ACC112 (cell line): ENCODE measurements at regions not wholly inside any gene's neighbourhood (a gene's known extent, or its start where the extent isn't known, plus 50 kb on each side); places are given as distances from the start of the nearest gene placed in this dataset.

Source experiments
- H2AFZ ChIP-seq: fragments of 200-600 bp; sonication (generic); one replicate; pipeline ENCODE4 v1.6.0; 2017; ENCODE audit warnings: antibody characterized with exemption, low read length; ENCODE audit not compliant: unreplicated experiment
- H3K27ac ChIP-seq: fragments of 200-600 bp; sonication (generic); 2 replicates; pipeline ENCODE4 v1.5.1; 2014; ENCODE audit warnings: low read depth, mild to moderate bottlenecking, antibody characterized with exemption, low read length, moderate library complexity
- H3K27me3 ChIP-seq: fragments of 200-600 bp; sonication (generic); 2 replicates; pipeline ENCODE4 v1.6.1; 2014; ENCODE audit warnings: mild to moderate bottlenecking, antibody characterized with exemption, low read length, moderate library complexity, mixed read lengths; ENCODE audit not compliant: insufficient read depth
- H3K36me3 ChIP-seq: fragments of 200-600 bp; sonication (generic); 2 replicates; pipeline ENCODE4 v1.6.1; 2016; ENCODE audit warnings: mild to moderate bottlenecking, antibody characterized with exemption, low read length, moderate library complexity, mixed read lengths; ENCODE audit not compliant: insufficient read depth
- H3K4me1 ChIP-seq: fragments of 200-600 bp; sonication (generic); one replicate; pipeline ENCODE4 v1.6.1; 2016; ENCODE audit warnings: low read length, mixed read lengths; ENCODE audit not compliant: insufficient read depth, unreplicated experiment, control insufficient read depth
- H3K4me3 ChIP-seq: fragments of 200-600 bp; sonication (generic); 2 replicates; pipeline ENCODE4 v1.5.1; 2014; ENCODE audit warnings: mild to moderate bottlenecking, low read depth, low read length
- H3K79me2 ChIP-seq: fragments of 200-600 bp; sonication (generic); one replicate; pipeline ENCODE4 v1.6.0; 2016; ENCODE audit warnings: low read length; ENCODE audit not compliant: control insufficient read depth, unreplicated experiment, insufficient read depth

DNA sequence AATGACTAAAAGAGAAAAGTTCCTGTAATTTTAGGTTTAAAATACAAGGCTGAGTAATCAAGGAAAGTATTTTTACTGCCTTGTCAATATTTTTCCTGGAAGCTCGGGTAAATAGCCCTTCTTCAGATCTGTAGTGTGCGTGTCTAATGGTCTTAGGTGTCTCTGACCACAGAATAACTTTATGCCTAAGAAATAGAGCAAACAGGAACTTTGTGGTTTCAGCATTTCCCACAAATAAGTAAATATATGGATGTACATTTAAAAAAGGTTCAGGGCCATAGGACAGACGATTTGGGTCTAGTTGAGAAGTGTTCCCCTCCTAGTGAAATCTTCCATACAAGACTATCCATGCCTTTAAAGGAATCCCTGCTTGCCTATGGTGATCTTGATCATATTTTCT lies 107.0 kb downstream of the ZC3H11B start:
- H3K4me1 ChIP-seq = no peaks in the 10 kb centered on the region
- H2AFZ ChIP-seq = no peak overlapping the region
- no peak overlapping the region for H3K4me3 ChIP-seq
- peaks cover 11% of the 10 kb centered on the region for H3K27me3 ChIP-seq
- no peaks in the 10 kb centered on the region for H3K79me2 ChIP-seq
- no peak overlapping the region for H3K27ac ChIP-seq
- H3K36me3 ChIP-seq = no peaks in the 10 kb centered on the region

DNA sequence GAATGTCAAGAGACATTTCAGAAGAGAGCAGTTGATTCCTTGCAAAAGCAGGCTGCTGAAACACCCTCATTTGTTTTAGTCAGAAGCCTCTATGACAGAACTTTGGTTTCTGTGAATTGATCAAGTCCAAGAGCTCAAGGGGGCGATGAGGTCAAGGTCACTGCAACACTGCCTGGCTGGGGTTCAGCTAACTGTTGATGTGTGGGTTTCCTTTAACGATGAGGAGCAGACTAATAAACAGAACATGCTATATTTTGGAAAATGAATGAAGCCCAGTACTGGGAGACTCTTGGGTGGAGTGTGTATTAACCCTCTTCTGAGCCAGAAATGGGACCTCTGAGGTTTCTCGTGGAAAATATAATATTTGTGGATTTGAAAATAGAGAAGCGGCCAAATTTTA lies 109.3 kb downstream of the ZC3H11B start:
- no peak overlapping the region for H3K27ac ChIP-seq
- H3K79me2 ChIP-seq = no peaks in the 10 kb centered on the region
- peaks cover 11% of the 10 kb centered on the region for H3K27me3 ChIP-seq
- H3K36me3 ChIP-seq = no peaks in the 10 kb centered on the region
- H3K4me1 ChIP-seq = no peaks in the 10 kb centered on the region
- H3K4me3 ChIP-seq = no peak overlapping the region
- H2AFZ ChIP-seq = no peak overlapping the region

DNA sequence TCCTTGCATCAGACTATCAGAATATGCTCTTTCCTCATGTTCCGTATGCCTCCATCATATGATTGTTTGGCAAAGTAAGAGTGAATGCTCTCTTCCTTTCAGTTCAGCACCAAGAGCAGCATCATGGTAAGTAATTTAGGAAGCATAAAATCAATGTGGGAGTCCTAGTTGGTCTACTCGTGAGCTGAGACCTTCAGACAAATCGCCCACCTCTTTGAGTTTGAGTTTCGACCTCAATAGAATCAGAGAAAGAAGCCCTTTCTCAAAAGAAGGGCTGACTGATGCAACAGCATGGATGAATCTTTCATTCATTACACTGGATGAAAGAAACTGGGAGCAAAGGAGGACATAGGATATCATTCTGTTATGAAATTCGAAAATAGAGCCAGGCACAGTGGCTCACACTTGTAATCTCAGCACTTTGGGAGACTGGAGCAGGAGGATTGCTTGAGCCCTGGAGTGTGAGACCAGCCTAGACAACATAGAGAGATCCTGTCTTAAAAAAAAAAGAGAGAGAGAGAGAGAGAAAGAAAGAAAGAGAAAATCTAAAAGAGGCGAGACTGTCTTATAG lies 112.5 kb downstream of the ZC3H11B start:
- H3K4me3 ChIP-seq = no peak overlapping the region
- H3K27ac ChIP-seq = no peak overlapping the region
- no peaks in the 10 kb centered on the region for H3K4me1 ChIP-seq
- peaks cover 6% of the 10 kb centered on the region for H3K27me3 ChIP-seq
- no peaks in the 10 kb centered on the region for H3K79me2 ChIP-seq
- no peak overlapping the region for H2AFZ ChIP-seq
- H3K36me3 ChIP-seq = no peaks in the 10 kb centered on the region

DNA sequence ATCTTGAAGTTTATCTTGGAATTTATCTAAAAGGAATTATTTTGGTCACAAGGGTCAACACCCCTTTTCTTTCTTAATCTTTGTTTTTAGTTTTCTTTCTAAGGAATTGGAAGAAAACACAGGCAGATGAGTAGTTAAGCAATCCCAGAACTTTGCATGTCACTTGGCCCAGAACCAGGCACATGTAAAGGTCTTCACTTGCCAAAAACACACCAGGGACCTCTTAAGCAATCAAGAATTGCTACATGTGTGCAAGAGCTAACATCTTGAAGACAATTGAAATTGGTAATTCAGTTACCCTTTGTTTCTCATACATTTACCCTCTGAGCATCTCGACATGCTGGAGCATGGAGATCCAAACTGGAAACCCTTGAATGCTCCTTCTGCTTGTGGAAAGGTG lies 114.2 kb downstream of the ZC3H11B start:
- H2AFZ ChIP-seq = no peak overlapping the region
- no peaks in the 10 kb centered on the region for H3K27me3 ChIP-seq
- H3K4me1 ChIP-seq = no peaks in the 10 kb centered on the region
- no peaks in the 10 kb centered on the region for H3K79me2 ChIP-seq
- H3K27ac ChIP-seq = no peak overlapping the region
- H3K36me3 ChIP-seq = no peaks in the 10 kb centered on the region
- no peak overlapping the region for H3K4me3 ChIP-seq

DNA sequence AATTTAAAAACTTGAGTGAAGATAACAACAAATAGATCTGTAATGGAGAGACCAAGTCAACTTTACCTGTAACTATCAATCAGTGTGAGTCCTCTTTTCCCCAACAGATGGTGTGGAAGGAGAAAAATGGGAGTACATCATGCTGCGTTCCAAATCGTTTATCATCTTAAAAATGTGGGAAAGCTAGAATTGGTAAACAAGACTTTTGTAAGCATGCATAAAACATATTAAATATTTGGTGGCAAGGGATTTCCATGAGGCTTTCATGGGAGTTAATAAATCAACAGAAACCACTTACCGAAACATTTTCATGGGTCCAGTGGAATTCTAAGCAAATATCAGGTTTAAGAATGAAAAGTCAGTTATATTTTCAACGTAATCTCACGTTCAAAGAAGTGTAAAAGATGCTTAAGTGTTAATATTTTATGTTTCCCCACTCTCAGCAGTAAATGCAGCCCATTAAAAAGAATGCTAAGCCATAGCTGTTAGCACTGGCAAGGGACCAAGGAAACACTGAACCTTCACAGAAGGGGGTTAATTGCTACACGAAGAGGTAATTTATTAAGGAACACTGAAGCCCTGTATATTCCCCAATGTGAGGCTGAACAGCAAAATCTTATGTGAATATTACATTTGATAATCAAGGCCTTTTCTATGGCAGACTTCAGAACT lies 117.0 kb downstream of the ZC3H11B start:
- Histone ChIP-seq H3K27ac (no peak overlapping the region), H2AFZ (no peak overlapping the region), H3K36me3 (no peaks in the 10 kb centered on the region), H3K4me1 (no peaks in the 10 kb centered on the region), H3K4me3 (no peak overlapping the region), H3K79me2 (no peaks in the 10 kb centered on the region), H3K27me3 (no peaks in the 10 kb centered on the region)

DNA sequence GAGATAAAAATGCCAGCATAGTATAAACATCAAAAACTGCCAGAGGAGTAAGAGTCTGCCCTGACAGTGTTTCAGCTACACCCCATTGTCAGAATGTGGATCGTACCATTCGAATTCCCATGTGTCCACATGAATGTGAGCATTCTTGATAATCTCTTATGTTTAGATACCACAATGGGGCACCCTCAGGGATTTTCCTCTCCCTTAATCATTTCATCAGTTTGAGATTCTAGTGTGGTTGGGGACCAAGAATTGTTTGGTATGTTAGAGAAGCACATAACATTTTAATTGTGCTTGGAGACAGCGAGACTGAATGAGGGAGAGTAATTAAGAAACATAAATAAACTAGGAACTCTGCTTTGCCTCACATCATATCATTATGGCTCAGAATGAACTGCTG lies 120.2 kb downstream of the ZC3H11B start:
- Histone ChIP-seq H2AFZ (no peak overlapping the region), H3K27me3 (no peaks in the 10 kb centered on the region), H3K79me2 (no peaks in the 10 kb centered on the region), H3K27ac (no peak overlapping the region), H3K4me3 (no peak overlapping the region), H3K36me3 (no peaks in the 10 kb centered on the region), H3K4me1 (no peaks in the 10 kb centered on the region)

DNA sequence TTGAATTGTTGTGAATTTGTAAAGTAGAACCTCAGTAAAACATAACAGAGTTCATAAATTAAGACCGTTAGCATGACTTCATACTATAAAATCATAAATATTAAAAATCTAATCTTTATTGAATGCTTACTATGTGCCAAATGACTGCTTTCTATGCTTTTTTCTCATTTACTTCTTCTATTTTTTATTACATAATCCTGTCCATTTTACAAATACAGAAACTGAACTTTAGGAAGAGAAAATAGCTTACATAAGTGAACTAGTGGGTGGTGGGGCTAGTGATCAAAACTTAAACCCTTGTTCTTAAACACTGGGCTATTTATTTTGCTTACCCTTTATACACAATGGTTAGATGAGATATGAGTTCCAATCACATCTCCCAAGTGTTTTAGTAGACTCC lies 122.3 kb downstream of the ZC3H11B start:
- Histone ChIP-seq H3K4me3 (no peak overlapping the region), H3K79me2 (no peaks in the 10 kb centered on the region), H2AFZ (no peak overlapping the region), H3K27me3 (no peaks in the 10 kb centered on the region), H3K36me3 (no peaks in the 10 kb centered on the region), H3K27ac (no peak overlapping the region), H3K4me1 (no peaks in the 10 kb centered on the region)

DNA sequence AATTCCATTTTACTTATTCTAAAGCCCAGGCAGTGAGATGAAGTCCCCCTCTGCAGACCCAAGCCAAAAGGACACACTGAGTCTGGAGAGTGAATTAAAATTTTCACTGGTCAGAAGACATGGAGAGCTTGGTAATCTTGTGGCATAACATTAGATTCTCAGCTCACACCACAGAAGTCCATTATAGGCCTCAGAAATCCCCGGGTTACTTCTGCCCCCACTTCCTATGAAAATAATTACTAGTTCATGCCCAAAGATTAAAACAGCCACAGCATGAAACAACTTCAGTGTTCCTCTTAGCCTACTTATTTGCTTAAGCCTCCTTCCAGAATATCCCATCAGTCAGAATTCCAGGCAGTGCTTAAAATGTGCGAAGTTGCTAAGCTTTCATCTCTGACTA lies 123.3 kb downstream of the ZC3H11B start:
- H3K36me3 ChIP-seq = no peaks in the 10 kb centered on the region
- no peaks in the 10 kb centered on the region for H3K79me2 ChIP-seq
- H3K4me1 ChIP-seq = no peaks in the 10 kb centered on the region
- H3K27me3 ChIP-seq = no peaks in the 10 kb centered on the region
- H2AFZ ChIP-seq = no peak overlapping the region
- no peak overlapping the region for H3K4me3 ChIP-seq
- H3K27ac ChIP-seq = no peak overlapping the region

DNA sequence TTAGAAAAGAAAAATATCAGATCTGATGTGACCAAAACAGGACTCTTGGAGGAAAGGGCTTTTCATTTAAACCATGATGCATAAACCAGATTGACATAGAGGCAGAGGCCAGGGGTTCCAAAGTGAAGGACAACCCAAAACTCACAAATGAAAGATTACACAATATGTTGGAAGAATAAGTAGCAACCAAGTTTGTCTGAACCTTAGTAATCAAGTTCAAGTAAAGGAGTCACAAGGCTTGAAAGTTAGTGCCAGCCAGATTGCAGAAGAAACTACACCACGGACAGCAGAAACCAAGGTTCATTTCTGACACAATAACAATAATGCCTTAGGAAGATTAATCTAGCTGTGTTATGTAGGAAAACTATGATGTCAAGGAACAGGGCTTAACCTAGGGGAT lies 124.6 kb downstream of the ZC3H11B start:
- Histone ChIP-seq H2AFZ (no peak overlapping the region), H3K36me3 (no peaks in the 10 kb centered on the region), H3K79me2 (no peaks in the 10 kb centered on the region), H3K4me1 (no peaks in the 10 kb centered on the region), H3K27me3 (no peaks in the 10 kb centered on the region), H3K4me3 (no peak overlapping the region), H3K27ac (no peak overlapping the region)

DNA sequence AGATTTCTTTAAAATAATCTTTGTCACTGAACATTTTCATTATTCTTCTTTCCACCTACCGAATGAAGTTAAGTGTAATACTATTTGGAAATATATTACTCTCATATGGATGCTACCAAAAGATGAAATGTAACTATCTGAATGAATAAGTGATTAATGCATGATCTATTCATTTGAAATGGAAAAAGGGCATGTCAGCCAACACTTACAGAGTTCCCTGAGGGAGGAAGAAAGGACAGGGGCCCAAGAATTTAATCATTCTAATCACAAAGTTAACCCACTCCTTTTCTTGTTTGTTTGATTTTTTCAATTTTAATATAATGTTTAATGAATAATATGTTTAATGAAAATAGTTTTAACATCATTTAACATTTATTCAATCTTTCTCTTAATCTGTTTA lies 129.4 kb downstream of the ZC3H11B start:
- H3K4me3 ChIP-seq = no peak overlapping the region
- no peaks in the 10 kb centered on the region for H3K79me2 ChIP-seq
- no peaks in the 10 kb centered on the region for H3K36me3 ChIP-seq
- H3K27me3 ChIP-seq = no peaks in the 10 kb centered on the region
- H2AFZ ChIP-seq = no peak overlapping the region
- H3K4me1 ChIP-seq = no peaks in the 10 kb centered on the region
- no peak overlapping the region for H3K27ac ChIP-seq

DNA sequence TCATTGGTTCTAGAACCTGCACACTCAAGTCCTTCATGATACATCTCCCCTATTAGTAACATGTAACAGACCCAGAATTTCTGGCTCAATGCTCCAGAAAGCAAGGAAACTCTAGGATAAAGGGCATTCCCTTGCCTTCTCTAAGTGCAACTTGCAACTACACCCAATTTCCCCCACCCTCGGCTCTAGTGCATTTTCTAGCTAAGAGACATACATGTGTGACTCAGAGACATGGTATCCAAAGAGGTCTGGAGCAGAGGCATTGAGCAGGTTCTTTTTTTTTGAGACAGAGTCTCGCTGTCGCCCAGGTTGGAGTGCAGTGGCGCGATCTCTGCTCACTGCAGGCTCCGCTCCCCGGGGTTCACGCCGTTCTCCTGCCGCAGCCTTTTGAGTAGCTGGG lies 132.9 kb downstream of the ZC3H11B start:
- Histone ChIP-seq H3K27me3 (peaks cover 6% of the 10 kb centered on the region; the same call in 1 of the 2 replicates), H3K4me3 (no peak overlapping the region), H3K36me3 (no peaks in the 10 kb centered on the region), H3K79me2 (no peaks in the 10 kb centered on the region), H3K27ac (no peak overlapping the region), H2AFZ (no peak overlapping the region), H3K4me1 (no peaks in the 10 kb centered on the region)
